ENCODE measurements at regions not wholly inside any gene's neighbourhood (a gene's known extent, or its start where the extent isn't known, plus 50 kb on each side); places are given as distances from the start of the nearest gene placed in this dataset.

DNA sequence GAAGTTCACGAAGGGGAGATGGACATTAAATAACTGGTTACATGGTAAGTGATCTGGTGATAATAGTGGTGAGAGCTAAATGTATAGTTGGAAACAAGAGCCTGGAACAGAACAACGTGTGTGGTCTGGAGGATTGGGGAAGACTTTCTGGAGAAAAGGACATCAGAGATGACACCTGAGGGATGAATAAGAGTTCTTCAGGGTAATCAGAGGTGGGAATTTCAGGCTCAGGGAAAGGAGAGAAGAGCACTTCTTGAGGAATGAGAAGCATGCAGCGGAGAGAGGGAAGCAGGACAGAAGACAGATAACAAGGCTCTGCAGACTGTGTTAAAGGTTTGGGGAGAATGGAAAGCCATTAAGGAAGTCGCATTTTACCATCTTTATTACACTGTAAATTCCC is 450.7 kb downstream of the TNS1 start:
- TF ChIP-seq, protein P1, sequence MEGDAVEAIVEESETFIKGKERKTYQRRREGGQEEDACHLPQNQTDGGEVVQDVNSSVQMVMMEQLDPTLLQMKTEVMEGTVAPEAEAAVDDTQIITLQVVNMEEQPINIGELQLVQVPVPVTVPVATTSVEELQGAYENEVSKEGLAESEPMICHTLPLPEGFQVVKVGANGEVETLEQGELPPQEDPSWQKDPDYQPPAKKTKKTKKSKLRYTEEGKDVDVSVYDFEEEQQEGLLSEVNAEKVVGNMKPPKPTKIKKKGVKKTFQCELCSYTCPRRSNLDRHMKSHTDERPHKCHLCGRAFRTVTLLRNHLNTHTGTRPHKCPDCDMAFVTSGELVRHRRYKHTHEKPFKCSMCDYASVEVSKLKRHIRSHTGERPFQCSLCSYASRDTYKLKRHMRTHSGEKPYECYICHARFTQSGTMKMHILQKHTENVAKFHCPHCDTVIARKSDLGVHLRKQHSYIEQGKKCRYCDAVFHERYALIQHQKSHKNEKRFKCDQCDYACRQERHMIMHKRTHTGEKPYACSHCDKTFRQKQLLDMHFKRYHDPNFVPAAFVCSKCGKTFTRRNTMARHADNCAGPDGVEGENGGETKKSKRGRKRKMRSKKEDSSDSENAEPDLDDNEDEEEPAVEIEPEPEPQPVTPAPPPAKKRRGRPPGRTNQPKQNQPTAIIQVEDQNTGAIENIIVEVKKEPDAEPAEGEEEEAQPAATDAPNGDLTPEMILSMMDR (IDR thresholded peaks at IDR 0.05): no peak
- TF ChIP-seq EZH2 (IDR thresholded peaks at IDR 0.05; ENCODE audit: borderline replicate concordance, insufficient read depth, low read depth, low read length, poor library complexity, severe bottlenecking): no peak
